ENCODE measurements at regions not wholly inside any gene's neighbourhood (a gene's known extent, or its start where the extent isn't known, plus 50 kb on each side); places are given as distances from the start of the nearest gene placed in this dataset.

DNA sequence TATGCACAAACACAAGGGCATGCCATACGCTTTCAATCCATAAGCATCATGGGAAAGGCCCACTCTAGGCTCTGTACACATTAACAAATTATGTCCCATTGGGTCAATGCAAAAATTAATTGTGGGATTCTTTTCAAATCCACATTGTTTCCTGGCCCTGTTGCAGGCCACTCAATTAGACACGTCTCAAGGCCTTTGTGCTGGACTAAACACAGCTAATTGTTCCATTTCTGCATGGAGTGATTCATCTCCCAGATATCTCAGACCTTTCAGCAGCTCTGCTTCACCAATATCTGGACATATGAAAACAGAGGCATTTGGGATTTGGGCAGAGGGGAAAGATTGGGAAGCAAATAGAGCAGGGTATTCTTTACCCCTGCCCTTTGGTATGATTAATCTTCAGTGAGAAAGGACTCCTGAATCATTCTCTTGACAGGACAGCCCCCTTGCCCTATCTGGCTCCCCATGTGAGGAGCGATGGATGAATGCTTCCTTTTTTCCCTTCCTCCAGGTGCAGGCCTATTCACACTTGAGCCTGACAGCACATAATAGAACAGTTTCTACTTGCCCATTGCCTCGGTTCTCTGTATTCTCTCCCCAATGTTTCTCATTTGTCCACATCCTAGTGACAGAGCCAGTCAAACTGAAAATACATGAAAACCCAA, 547.6 kb downstream of the HAO1 start:
- DNase-seq (ENCODE audit: low read depth) = peak; percentile 17

DNA sequence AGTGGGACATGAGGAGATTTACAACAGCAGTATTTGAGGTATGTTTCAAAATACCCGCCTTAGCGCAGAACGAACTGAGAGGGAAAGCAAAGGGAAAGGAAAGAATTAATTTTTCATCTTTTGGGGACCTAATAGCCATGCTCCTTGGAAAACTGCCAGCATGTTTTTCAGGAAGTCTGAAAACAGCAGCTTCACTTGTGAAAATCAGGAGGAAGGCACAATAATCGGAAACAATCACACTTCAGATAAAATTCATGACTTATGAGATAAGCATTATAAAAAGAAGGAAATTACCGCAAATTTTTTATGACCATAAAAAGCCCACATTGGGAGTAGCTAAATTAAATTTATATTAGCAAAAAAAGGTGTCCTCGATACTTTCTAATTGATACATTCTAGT, 541.1 kb downstream of the HAO1 start:
- no peak for DNase-seq (ENCODE audit: low read depth)

DNA sequence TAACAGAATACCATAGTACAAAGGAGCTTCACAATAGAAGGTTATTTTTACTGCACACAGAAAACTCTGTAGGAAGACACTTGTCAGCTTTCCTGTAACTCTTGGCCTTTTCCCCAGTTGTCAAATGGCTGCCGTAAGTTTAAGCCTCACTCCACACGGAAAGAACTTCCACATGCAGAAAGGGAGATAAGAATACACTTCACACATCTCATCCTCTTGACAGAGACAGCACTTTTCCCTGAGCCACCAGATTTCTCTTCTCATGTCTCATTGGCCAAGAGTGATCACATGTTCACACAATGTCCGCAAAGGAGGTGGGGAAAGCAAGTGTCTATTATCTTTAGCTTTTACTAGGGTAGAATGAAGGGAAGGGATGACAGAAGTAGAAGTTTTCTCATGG, 540.7 kb downstream of the HAO1 start:
- DNase-seq (ENCODE audit: low read depth) = no peak

DNA sequence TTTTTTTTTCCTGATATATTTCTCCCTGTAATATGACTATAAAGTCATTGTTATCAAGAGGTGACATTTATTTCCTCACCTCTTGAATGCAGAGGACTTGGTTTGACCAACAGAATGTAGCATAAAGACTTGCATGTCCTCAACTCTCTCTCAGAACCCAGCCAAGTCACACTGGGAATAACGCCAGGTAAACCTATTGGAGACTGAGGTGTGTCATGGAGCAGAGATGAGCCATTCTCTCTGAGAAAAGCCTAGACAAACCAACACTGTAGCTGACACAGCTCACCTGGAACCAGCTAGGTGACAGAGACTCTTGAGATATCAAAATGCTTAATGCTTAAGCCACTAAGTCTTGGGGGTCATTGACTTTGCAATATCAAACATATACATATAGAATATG, 533.6 kb downstream of the HAO1 start:
- DNase-seq (ENCODE audit: low read depth) = no peak

DNA sequence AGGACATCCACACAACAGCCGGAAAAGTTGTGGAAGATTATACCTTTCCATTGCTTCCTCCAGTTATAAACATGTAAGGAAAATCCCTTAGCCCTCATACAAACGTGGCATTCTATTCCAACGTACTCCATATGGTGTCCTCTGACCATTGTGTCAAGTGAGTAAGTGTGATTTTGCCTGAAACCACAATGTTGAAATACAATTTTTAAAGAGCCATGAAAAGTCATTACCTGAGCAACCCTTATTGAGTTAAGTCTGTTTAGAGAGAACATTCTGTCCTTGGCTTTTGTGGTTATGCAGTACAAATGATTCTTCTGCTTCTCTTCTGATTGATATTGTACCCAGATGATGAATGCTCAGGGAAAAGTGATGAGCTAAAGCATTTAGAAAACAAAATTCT, 530.1 kb downstream of the HAO1 start:
- DNase-seq (ENCODE audit: low read depth) = peak; percentile 60

DNA sequence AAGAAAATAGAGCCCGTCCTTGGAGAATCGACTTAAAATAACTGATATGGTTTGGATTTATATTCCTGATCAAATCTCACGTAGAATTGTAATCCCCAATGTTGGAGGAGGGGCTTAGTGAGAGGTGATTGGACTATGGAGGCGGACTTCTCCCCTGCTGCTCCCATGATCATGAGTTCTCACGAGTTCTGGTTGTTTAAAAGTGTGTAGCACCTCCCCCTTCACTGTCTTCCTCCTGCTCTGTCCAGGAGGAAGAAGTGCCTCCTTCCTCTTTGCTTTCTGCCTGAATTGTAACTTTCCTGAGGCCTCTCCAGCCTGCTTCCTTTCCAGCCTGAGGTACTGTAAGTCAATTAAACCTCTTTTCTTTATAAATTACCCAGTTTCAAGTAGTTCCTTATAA, 529.2 kb downstream of the HAO1 start:
- peak; percentile 22 for DNase-seq (ENCODE audit: low read depth)

DNA sequence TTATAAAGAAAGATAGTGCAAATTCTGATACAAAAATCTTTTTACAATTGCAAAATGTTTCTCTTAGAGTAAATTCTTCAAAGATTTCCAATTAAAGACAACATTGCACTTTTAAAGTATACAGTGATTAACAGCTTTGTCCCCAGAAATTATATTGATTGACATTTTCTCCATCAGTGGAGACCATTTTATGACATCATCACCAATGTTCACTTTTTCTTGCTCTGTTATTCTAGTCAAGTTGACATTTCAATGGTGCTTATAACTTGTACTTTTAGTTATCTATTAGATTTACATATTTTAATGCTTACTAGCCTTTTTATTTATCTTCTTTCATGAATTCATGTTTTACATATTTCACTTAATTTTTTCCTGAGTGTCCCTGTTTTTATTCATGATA, 524.8 kb downstream of the HAO1 start:
- DNase-seq (ENCODE audit: low read depth) = no peak

DNA sequence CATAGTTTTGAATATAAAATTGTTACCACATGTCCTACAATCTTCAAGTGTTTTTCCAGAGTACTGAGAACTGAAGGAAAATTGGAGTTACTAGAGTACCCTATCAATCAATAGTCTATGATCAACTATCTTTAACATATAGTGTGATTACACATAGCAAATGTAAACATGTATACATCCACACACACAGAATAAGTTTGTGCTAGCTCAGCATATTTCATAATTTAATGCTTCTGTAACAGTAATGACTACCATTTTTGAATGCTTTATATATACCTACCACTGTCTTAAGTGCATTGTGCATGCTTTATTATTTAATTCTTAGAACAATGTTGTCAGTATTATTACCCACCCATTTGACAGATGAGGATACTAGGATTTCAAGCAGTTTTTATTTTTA, 523.9 kb downstream of the HAO1 start:
- no peak for DNase-seq (ENCODE audit: low read depth)

DNA sequence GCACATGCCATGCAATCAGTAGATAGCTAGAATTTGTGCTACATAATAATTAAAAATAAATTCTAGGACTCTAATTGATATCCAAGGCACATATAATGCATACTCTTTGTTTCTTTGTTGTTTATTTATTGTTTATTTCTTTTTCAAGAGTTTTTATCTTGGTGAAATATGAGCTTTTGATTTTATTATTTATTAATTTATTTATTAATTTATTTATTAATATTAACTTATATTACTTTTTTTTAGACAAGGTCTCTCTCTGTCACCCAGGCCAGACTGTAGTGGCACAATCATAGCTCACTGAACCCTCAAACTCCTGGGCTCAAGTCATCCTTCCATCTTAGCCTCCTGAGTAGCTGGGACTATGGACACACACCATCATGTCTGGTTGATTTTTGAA, 519.9 kb downstream of the HAO1 start:
- DNase-seq (ENCODE audit: low read depth) = no peak

DNA sequence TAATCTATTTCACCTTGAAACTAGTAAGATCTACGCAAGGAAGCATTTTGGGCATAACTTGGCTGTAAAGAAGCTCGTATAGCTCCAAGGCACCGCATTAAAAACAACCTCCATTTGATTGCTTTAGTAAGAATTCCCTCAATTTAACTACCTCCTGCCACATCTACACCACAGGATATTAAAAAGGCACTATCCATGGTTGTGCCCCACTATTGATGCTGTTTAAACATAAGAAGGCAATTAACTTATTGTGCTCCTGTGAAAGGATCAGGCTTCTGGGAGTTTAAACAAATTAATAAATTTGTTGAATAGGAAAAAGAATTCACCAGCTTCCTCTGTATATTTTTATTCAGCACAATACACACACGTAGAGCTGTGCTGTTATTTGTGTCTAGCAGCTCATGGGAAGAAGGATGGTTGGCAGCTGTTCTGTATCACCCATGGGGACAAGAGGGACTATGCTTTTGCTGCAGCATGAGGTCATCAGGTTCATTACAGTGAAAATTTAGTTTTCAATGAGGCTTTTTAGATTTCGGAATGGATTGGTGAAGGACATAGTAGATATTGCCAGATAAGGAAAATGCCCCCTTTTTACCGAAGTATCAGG, 513.3 kb downstream of the HAO1 start:
- peak; percentile 32 for DNase-seq (ENCODE audit: low read depth)

DNA sequence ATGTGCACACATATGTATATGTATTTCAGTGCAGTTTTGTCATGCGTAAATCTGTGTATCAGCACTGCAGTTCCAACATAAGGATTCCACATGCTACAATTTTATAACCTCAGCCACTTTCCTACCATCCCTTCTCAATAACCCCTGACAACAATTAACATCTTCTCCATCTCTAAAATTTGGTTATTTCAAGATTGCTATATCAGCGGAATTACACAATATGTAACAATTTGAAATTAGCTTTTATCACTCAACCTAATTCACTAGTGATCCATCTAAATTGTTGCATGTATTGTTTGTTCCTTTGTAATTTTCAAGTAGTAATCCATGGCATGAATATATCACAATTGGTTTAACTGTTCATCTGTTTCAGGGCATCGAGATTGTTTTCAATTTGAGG, 511.3 kb downstream of the HAO1 start:
- no peak for DNase-seq (ENCODE audit: low read depth)

DNA sequence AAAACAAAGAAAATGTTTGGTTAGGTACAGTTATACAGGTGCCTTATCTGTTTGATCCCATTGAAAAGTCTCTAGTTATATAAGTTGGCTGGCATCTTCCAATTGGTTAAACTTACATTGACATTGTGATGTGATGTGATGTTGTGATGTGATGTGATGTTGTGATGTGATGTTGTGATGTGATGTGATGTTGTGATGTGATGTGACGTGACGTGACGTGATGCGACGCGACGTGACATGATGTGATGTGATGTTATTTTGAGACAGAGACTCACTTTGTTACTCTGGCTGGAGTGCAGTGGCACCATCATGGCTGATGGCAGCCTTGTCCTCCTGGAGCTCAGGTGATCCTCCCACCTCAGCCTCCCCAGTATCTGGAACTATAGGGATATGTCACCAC, 507.6 kb downstream of the HAO1 start:
- no peak for DNase-seq (ENCODE audit: low read depth)

DNA sequence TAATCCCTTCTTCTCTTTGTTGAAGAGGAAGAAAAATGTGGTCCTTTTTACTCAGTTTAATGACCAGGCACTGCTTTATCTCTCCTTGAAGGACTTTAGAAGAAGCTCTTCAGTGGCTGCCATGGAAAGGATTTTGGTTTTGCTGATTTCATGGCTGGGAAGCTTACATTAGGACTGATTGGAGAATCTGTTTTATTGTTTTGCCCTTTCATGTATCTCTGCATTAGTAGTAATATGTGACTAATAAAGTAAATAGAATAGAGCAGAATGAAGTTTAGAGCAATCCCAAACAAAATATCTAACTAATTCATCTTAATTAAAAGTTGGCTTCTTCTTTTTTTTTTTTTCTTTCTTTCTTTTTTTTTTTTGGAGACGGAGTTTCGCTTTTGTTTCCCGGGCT, 502.9 kb downstream of the HAO1 start:
- DNase-seq (ENCODE audit: low read depth) = no peak

DNA sequence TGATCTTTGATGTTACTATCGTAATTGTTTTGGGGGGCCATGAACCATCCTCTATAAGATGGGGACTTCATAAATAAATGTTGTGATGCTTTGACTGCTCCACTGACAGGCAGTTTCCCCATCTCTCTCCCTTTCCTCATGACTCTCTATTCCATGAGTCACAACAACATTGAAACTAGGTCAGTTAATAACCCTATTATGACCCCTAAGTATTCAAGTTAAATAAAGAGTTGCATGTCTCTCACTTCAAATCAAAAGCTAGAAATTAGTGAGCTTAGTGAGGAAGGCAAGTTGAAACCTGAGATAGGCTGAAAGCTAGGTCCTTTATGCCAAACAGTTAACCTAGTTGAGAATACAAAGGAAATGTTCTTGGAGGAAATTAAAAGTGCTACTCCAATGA, 491.0 kb downstream of the HAO1 start:
- peak; percentile 15 for DNase-seq (ENCODE audit: low read depth)

DNA sequence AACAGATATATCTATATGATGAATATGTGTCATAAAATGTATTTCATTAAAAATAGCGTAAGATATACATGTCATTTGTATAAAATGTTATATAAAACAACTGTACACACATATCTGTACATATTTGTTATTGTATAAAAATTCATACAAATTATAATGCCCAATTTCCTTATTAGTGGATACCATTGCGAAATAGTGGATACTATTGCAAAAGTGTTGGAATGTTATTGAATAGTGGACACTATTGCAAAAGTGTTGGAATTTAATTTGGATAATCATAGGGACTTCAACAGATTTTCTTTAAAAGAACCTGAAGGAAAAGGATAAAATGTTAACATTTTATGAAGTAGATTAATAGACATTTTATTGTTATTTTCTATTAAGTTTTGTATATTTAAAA, 487.4 kb downstream of the HAO1 start:
- DNase-seq (ENCODE audit: low read depth) = no peak

DNA sequence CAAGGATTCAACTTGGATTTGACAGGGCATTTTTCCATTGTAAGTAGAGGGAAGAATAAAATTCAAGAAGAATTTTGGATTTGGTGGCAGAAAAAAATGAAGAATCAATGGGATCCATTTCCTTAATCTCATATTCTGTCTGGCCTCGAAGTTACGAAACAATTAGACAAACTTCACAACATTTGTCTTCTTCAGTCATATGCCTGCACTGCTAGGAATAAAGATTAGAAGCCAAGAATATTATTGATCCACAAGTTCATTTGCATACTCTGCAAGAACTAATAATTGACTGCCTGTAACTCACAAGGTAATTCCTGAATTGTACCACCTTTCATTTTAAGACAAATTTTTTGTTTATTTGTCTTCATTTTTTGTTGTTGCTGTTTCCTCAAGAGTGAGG, 486.2 kb downstream of the HAO1 start:
- DNase-seq (ENCODE audit: low read depth) = no peak

DNA sequence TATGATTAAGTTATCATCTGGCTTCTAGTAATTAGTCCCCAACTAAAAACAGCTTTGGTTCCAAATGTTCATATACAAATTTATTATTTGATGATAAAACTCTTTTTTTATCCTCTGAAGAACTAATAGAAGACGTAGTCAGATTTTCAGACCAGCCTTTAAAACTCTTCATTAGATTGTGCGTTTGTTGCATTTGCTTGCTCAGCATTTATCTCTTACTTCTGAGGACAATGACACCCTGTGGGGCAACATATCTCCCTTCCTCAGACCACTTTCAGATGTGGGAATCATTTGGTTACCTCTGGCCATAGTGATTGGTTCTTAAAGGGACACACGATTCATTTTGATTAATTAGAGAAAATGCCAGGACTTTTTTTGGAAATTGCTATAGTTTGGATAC, 481.8 kb downstream of the HAO1 start:
- DNase-seq (ENCODE audit: low read depth) = no peak

DNA sequence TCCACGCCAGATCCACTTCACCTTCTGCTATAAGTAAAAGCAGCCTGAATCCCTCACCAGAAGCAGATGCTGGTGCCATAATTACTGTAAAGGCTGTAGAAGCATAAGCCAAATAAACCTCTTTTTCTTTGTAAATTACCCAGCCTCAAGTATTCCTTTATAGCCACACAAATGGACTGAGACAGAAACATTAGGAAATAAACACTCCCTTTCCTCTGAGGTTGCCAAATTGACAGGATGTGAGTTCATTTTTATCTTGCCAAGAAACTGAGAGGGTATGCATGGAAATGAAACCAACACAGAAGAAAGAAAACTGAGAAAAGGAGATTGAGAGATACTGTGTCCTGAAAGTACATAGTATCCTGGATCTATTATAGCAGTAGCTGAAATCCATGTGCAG, 481.2 kb downstream of the HAO1 start:
- DNase-seq (ENCODE audit: low read depth) = peak; percentile 3

DNA sequence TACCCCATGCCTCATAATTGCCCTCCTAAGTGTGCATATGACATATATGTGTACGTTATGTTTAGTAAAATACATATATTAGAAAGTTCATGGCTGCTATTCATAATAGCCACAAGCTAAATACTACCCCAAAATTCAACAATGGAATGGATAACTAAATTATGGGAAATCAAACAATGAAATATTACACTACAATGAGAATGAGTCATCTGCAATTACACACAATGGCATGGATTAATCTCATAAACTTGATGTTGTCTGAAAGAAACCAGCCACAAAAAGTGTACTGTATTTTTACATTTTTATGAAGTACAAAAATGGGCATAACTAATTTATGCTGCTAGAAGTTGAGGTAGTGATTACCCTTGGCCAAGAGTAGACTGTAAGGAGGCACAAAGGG, 477.0 kb downstream of the HAO1 start:
- no peak for DNase-seq (ENCODE audit: low read depth)

DNA sequence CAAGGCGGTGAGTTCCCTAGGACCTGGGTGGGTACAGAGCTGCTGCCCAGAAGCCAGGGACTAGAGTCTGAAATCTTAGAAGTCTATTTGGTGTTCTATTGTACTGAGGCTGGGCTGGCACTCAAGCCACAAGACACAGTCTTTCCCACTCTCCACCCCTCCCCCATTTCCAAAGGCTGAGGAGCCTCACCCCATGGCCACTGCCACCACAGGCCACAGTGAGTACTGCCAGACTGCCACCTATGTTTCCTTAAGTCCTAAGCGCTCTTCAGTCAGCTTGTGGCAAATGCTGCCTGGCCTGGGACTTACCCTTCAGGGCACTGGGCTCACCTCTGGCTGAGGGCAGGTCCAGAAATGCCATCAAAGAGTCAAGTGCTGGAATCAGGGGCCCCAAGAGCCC, 469.3 kb downstream of the HAO1 start:
- no peak for DNase-seq (ENCODE audit: low read depth)

DNA sequence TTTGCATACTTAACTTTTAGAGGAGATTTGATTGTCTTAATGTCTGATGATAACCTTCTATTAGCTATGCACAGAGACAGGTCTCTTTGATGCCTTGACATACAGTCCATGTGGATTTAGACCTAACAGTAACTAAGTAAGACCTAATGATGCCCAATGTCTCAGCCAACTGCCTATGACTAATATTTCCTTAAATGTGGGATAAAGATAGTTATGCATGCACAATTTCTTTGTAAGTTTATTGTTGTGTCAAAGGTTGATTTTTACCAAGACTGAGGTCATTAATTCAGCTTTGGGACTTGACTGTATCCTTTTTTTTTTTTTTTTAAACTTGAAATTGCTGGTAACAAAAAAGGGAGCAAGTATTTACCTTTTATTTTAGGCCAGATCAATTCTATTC, 450.0 kb downstream of the HAO1 start:
- DNase-seq (ENCODE audit: low read depth) = no peak

DNA sequence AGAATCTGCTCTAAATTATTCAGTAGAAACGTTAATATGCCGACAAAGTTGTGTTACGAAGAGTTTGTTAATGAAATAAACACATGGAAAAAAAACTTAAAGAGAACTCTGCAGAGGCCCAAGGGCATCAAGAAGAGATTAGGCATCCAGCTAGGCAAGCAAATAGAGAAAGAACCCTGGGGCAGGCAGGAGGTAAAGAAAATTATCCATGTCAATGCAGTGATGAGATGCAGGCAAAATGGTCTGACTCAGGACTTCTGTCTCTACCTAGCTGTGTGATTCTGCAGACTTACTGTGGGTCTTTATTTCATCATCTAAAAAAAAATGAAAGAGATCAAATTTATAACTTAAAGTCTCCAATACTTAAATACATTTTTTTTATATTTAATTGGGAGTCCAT, 448.0 kb downstream of the HAO1 start:
- DNase-seq (ENCODE audit: low read depth) = no peak

DNA sequence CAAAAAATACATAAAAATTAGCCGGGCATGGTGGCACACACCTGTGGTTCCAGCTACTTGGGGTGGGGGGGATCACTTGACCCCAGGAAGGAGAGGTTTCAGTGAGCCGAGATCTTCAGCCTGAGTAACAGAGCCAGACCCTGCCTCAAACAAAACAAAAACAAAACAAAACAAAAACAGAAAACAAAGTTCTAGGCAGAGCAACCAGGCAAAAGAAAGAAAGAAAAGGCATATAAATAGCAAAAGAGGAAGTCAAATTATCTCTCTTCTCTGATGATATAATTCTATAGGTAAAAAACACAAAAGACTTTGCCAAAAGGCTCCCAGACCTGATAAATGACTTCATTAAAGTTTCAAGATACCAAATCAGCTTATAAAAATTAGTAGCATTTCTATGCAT, 446.9 kb downstream of the HAO1 start:
- no peak for DNase-seq (ENCODE audit: low read depth)

DNA sequence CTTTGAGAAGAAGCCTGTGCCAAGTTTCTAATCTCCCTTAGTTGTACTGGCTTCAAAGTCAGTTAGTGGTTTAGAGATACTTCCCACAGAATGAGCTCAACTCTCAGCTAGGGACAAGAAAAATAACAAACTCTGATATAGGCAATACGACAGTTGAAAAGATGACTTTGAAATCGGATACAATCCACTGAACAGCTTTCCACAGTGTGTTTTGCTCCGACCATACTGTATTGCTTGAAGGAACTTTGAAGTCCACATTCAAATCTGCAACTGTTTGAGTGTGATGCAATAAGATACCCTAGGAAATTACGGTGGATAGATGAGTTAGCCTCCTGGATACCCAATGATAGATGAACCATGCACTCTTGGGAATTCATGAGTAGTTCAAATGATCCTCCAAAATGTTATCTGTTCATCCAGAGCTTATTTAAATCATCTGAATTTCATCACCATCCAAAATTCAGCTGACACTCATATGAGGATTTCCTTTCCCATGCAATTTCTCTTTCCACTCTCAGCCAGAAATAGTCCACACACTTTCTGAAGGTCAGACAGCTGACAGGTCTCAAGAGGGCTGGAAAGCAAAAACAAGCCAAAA, 443.8 kb downstream of the HAO1 start:
- DNase-seq (ENCODE audit: low read depth) = peak; percentile 66

All from LHCN-M2 (cell line).